H9 (cell line): ENCODE measurements at regions not wholly inside any gene's neighbourhood (a gene's known extent, or its start where the extent isn't known, plus 50 kb on each side); places are given as distances from the start of the nearest gene placed in this dataset.

Experiments
- DNase-seq: peaks from one replicate; pipeline ENCODE4 v3.0.0-alpha.2; 2017
- H2AFZ ChIP-seq: one replicate; pipeline ENCODE4 v1.6.1; 2013; ENCODE audit warnings: mild to moderate bottlenecking, low read length, control low read depth, moderate library complexity
- H2AK5ac ChIP-seq: 2 replicates; pipeline ENCODE4 v1.6.1; 2013; ENCODE audit warnings: low read length, control low read depth, mixed read lengths; ENCODE audit not compliant: insufficient read length
- H2BK120ac ChIP-seq: one replicate; pipeline ENCODE4 v1.6.1; 2013; ENCODE audit warnings: low read depth, mild to moderate bottlenecking, low read length, control low read depth, inconsistent platforms; ENCODE audit not compliant: poor library complexity, severe bottlenecking
- H2BK12ac ChIP-seq: 2 replicates; pipeline ENCODE4 v1.6.1; 2013; ENCODE audit warnings: low read length, control low read depth, mixed read lengths, low read depth; ENCODE audit not compliant: insufficient read length
- H2BK15ac ChIP-seq: 2 replicates; pipeline ENCODE4 v1.6.1; 2013; ENCODE audit warnings: low read depth, low read length, control low read depth
- H2BK20ac ChIP-seq: one replicate; pipeline ENCODE4 v1.6.1; 2013; ENCODE audit warnings: low read depth, mild to moderate bottlenecking, low read length, control low read depth, inconsistent platforms; ENCODE audit not compliant: poor library complexity, severe bottlenecking
- H2BK5ac ChIP-seq: 2 replicates; pipeline ENCODE4 v1.6.1; 2013; ENCODE audit warnings: low read length, control low read depth, mixed read lengths; ENCODE audit not compliant: insufficient read length
- H3K14ac ChIP-seq: 2 replicates; pipeline ENCODE4 v1.6.1; 2013; ENCODE audit warnings: low read length, control low read depth; ENCODE audit not compliant: insufficient read depth
- H3K18ac ChIP-seq: 2 replicates; pipeline ENCODE4 v1.6.1; 2013; ENCODE audit warnings: low read depth, mild to moderate bottlenecking, mixed read lengths, low read length, control low read depth; ENCODE audit not compliant: insufficient read length
- H3K23ac ChIP-seq: 2 replicates; pipeline ENCODE4 v1.6.1; 2013; ENCODE audit warnings: low read length, control low read depth, mixed read lengths, low read depth; ENCODE audit not compliant: insufficient read length
- H3K23me2 ChIP-seq: 2 replicates; pipeline ENCODE4 v1.6.1; 2013; ENCODE audit warnings: low read depth, mild to moderate bottlenecking, mixed read lengths, low read length, control low read depth; ENCODE audit not compliant: insufficient read length, poor library complexity, severe bottlenecking
- H3K27ac ChIP-seq: 2 replicates; pipeline ENCODE4 v1.5.1; 2013; ENCODE audit warnings: low read length, control low read depth, mixed read lengths, low read depth; ENCODE audit not compliant: insufficient read length
- H3K27me3 ChIP-seq: 2 replicates; pipeline ENCODE4 v1.6.1; 2013; ENCODE audit warnings: low read length, control low read depth, inconsistent platforms; ENCODE audit not compliant: insufficient read depth
- H3K4ac ChIP-seq: 2 replicates; pipeline ENCODE4 v1.6.1; 2013; ENCODE audit warnings: low read depth, mild to moderate bottlenecking, control low read depth, inconsistent platforms, low read length, moderate library complexity
- H3K4me1 ChIP-seq: 2 replicates; pipeline ENCODE4 v1.6.1; 2013; ENCODE audit warnings: low read length, control low read depth, inconsistent platforms; ENCODE audit not compliant: insufficient read depth
- H3K4me2 ChIP-seq: 2 replicates; pipeline ENCODE4 v1.6.1; 2013; ENCODE audit warnings: low read length, control low read depth, mixed read lengths; ENCODE audit not compliant: insufficient read length, insufficient read depth
- H3K56ac ChIP-seq: 2 replicates; pipeline ENCODE4 v1.6.1; 2013; ENCODE audit warnings: low read depth, mild to moderate bottlenecking, mixed read lengths, low read length, control low read depth; ENCODE audit not compliant: insufficient read length
- H3K79me1 ChIP-seq: 2 replicates; pipeline ENCODE4 v1.6.1; 2013; ENCODE audit warnings: low read depth, mild to moderate bottlenecking, moderate library complexity, low read length, control low read depth, inconsistent platforms; ENCODE audit not compliant: insufficient read depth, poor library complexity, severe bottlenecking
- H3K79me2 ChIP-seq: 2 replicates; pipeline ENCODE4 v1.6.1; 2013; ENCODE audit warnings: low read length, control low read depth, inconsistent platforms; ENCODE audit not compliant: insufficient read depth
- H3K9ac ChIP-seq: 2 replicates; pipeline ENCODE4 v1.6.1; 2013; ENCODE audit warnings: low read length, control low read depth, mixed read lengths; ENCODE audit not compliant: insufficient read length; ENCODE audit errors: extremely low read depth
- H3K9me3 ChIP-seq: one replicate; pipeline ENCODE4 v1.6.1; 2013; ENCODE audit warnings: low read depth, low read length, inconsistent platforms; ENCODE audit not compliant: control insufficient read depth
- H3T11ph ChIP-seq: one replicate; pipeline ENCODE4 v1.6.1; 2013; ENCODE audit warnings: mild to moderate bottlenecking, low read length, control low read depth, inconsistent platforms
- H4K20me1 ChIP-seq: one replicate; pipeline ENCODE4 v1.6.1; 2013; ENCODE audit not compliant: control insufficient read depth, insufficient read length, insufficient read depth
- H4K5ac ChIP-seq: 2 replicates; pipeline ENCODE4 v1.6.1; 2013; ENCODE audit warnings: low read depth, mild to moderate bottlenecking, mixed read lengths, low read length, control low read depth; ENCODE audit not compliant: insufficient read length
- H4K8ac ChIP-seq: replicated peaks from 2 replicates; pipeline ENCODE4 v1.6.1; 2013; ENCODE audit warnings: low read length, control low read depth, mixed read lengths, low read depth; ENCODE audit not compliant: insufficient read length
- H4K91ac ChIP-seq: 2 replicates; pipeline ENCODE4 v1.6.1; 2013; ENCODE audit warnings: low read depth, mild to moderate bottlenecking, moderate library complexity, mixed read lengths, low read length, control low read depth; ENCODE audit not compliant: insufficient read length
- H3K27ac Mint-ChIP-seq, 3 experiments: 2 replicates in 2 of 3; 3 replicates in 1 of 3; pipeline ENCODE4 v1.8.0; 2020 to 2021; ENCODE audit warnings: mixed read lengths in 3 of 3, mild to moderate bottlenecking in 1 of 3, moderate library complexity in 1 of 3
- H3K27me3 Mint-ChIP-seq: 2 replicates; pipeline ENCODE4 v1.8.0; 2021; ENCODE audit warnings: low read depth, mild to moderate bottlenecking, moderate library complexity, mixed read lengths
- H3K36me3 Mint-ChIP-seq, 3 experiments: 2 replicates in 2 of 3; 3 replicates in 1 of 3; pipeline ENCODE4 v1.8.0; 2020 to 2021; ENCODE audit warnings: low read depth in 3 of 3, mixed read lengths in 3 of 3; ENCODE audit not compliant: insufficient read depth in 1 of 3
- H3K4me1 Mint-ChIP-seq, 2 experiments: 2 replicates each; pipeline ENCODE4 v1.8.0; 2020; ENCODE audit warnings: mixed read lengths in 2 of 2
- H3K4me3 Mint-ChIP-seq, 2 experiments: 2 replicates in 1 of 2; 3 replicates in 1 of 2; pipeline ENCODE4 v1.8.0; 2020 to 2021; ENCODE audit warnings: mild to moderate bottlenecking in 2 of 2, mixed read lengths in 2 of 2, moderate library complexity in 1 of 2
- H3K9me3 Mint-ChIP-seq, 2 experiments: 2 replicates in 1 of 2; 3 replicates in 1 of 2; pipeline ENCODE4 v1.8.0; 2020; ENCODE audit warnings: mild to moderate bottlenecking in 2 of 2, mixed read lengths in 2 of 2, moderate library complexity in 1 of 2
- CTCF ChIP-seq: fragments of 200-600 bp; sonication (generic); conservative IDR thresholded peaks from 3 replicates; pipeline ENCODE4 v1.8.0; 2021; ENCODE audit warnings: antibody characterized with exemption, mild to moderate bottlenecking
- WGBS: extraction: QIAGEN DNeasy Blood & Tissue Kit; methylation state at CpG from one replicate; pipeline ENCODE4 v1.1.7; 2013; ENCODE audit warnings: missing lambda C conversion rate, low lambda C conversion rate, mixed read lengths; ENCODE audit not compliant: insufficient read length; ENCODE audit errors: extremely low coverage; 5-methylcytosine and 5-hydroxymethylcytosine counted together

GRCh38 chrX:98717970-98718369 is 1692.1 kb downstream of the PCDH19 start:
- H3K27me3 Mint-ChIP-seq, result no peaks in the 10 kb centered on the region
- no peak overlapping the region for H3K23ac ChIP-seq
- H3K9ac ChIP-seq, result no peak overlapping the region
- no peak overlapping the region for H2BK5ac ChIP-seq
- no CpG with 5 or more reads among the region's 1 CpG for WGBS
- TF ChIP-seq CTCF, result no peak
- H3K27ac ChIP-seq, result no peak overlapping the region
- no peak overlapping the region for H2AK5ac ChIP-seq
- H4K5ac ChIP-seq, result no peak overlapping the region
- H3K79me2 ChIP-seq, result peaks cover 11% of the 10 kb centered on the region; the same call in 1 of the 2 replicates
- no peak overlapping the region for H3K18ac ChIP-seq
- no peak overlapping the region; a peak in 1 of 7 replicates for H3K27ac Mint-ChIP-seq
- H3K4me2 ChIP-seq, result peak overlapping the region; percentile 49
- H3K27me3 ChIP-seq, result no peaks in the 10 kb centered on the region
- H3K9me3 Mint-ChIP-seq, result peaks cover 18 to 27% of the 10 kb centered on the region in 2 experiments
- no peak overlapping the region for H2AFZ ChIP-seq
- H3K56ac ChIP-seq, result no peak overlapping the region
- no peak overlapping the region for H4K91ac ChIP-seq
- H2BK12ac ChIP-seq, result no peak overlapping the region
- H3K4ac ChIP-seq, result no peak overlapping the region
- no peak overlapping the region for H3K14ac ChIP-seq
- no peak overlapping the region for H3T11ph ChIP-seq
- no peaks in the 10 kb centered on the region for H3K79me1 ChIP-seq
- peaks cover 24 to 44% of the 10 kb centered on the region in 2 experiments for H3K4me1 Mint-ChIP-seq
- H4K20me1 ChIP-seq, result no peaks in the 10 kb centered on the region
- no peak for DNase-seq
- H3K23me2 ChIP-seq, result no peaks in the 10 kb centered on the region
- H3K4me1 ChIP-seq, result peaks cover 7% of the 10 kb centered on the region; the same call in 1 of the 2 replicates
- peaks cover 9% of the 10 kb centered on the region for H3K9me3 ChIP-seq
- no peak overlapping the region for H2BK15ac ChIP-seq
- H3K4me3 Mint-ChIP-seq, result no peak overlapping the region
- no peak overlapping the region for H4K8ac ChIP-seq
- H2BK20ac ChIP-seq, result no peak overlapping the region
- no peak overlapping the region for H2BK120ac ChIP-seq
- H3K36me3 Mint-ChIP-seq, result peaks cover 30 to 47% (median 33%) of the 10 kb centered on the region in 3 experiments
